Trophoblast cell (in vitro differentiated cells and primary cell): ENCODE measurements at regions not wholly inside any gene's neighbourhood (a gene's known extent, or its start where the extent isn't known, plus 50 kb on each side); places are given as distances from the start of the nearest gene placed in this dataset.

Source experiments
- DNase-seq, 2 donors: peaks; one replicate each; pipeline ENCODE4 v3.0.0-alpha.2; 2016
- H2AFZ ChIP-seq: 2 replicates; pipeline ENCODE4 v1.6.1; 2013; ENCODE audit warnings: low read length, moderate library complexity, mild to moderate bottlenecking; ENCODE audit not compliant: insufficient read depth, poor library complexity
- H2AK5ac ChIP-seq: 2 replicates; pipeline ENCODE4 v1.6.1; 2013; ENCODE audit warnings: mild to moderate bottlenecking, low read length
- H2BK120ac ChIP-seq: 2 replicates; pipeline ENCODE4 v1.6.1; 2013; ENCODE audit warnings: low read length, mild to moderate bottlenecking, moderate library complexity; ENCODE audit not compliant: insufficient read depth, poor library complexity
- H2BK12ac ChIP-seq: 2 replicates; pipeline ENCODE4 v1.6.1; 2013; ENCODE audit warnings: mild to moderate bottlenecking, low read length, moderate library complexity
- H2BK5ac ChIP-seq: 2 replicates; pipeline ENCODE4 v1.6.1; 2013; ENCODE audit warnings: low read length, low read depth, moderate library complexity, mild to moderate bottlenecking; ENCODE audit not compliant: poor library complexity
- H3K14ac ChIP-seq: 2 replicates; pipeline ENCODE4 v1.6.1; 2013; ENCODE audit warnings: mild to moderate bottlenecking, low read length
- H3K18ac ChIP-seq: 2 replicates; pipeline ENCODE4 v1.6.1; 2013; ENCODE audit warnings: mild to moderate bottlenecking, low read length
- H3K23ac ChIP-seq: 2 replicates; pipeline ENCODE4 v1.6.1; 2013; ENCODE audit warnings: low read length
- H3K27ac ChIP-seq: 2 replicates; pipeline ENCODE4 v1.5.1; 2013; ENCODE audit warnings: low read depth, mild to moderate bottlenecking, inconsistent platforms, low read length, moderate library complexity
- H3K27me3 ChIP-seq: 2 replicates; pipeline ENCODE4 v1.6.1; 2013; ENCODE audit warnings: inconsistent platforms, mild to moderate bottlenecking, low read length, moderate library complexity; ENCODE audit not compliant: insufficient read depth
- H3K36me3 ChIP-seq, 2 experiments: 1 replicate in 1 of 2; 2 replicates in 1 of 2; pipeline ENCODE4 v1.6.1; 2013; ENCODE audit warnings: low read length in 2 of 2, mild to moderate bottlenecking in 2 of 2, moderate library complexity in 1 of 2; ENCODE audit not compliant: insufficient read depth in 2 of 2, control insufficient read depth in 1 of 2
- H3K4ac ChIP-seq: 2 replicates; pipeline ENCODE4 v1.6.1; 2013; ENCODE audit warnings: low read depth, mild to moderate bottlenecking, low read length, moderate library complexity
- H3K4me1 ChIP-seq, 2 experiments: 1 replicate in 1 of 2; 2 replicates in 1 of 2; pipeline ENCODE4 v1.6.1; 2013; ENCODE audit warnings: low read length in 2 of 2, mild to moderate bottlenecking in 2 of 2, moderate library complexity in 1 of 2; ENCODE audit not compliant: insufficient read depth in 2 of 2, control insufficient read depth in 1 of 2
- H3K4me2 ChIP-seq: 2 replicates; pipeline ENCODE4 v1.6.1; 2013; ENCODE audit warnings: inconsistent platforms, mild to moderate bottlenecking, low read length, moderate library complexity
- H3K4me3 ChIP-seq: 2 replicates; pipeline ENCODE4 v1.5.1; 2013; ENCODE audit warnings: mild to moderate bottlenecking, low read depth, low read length, inconsistent platforms
- H3K79me1 ChIP-seq: one replicate; pipeline ENCODE4 v1.6.1; 2013; ENCODE audit warnings: low read length
- H3K79me2 ChIP-seq: 2 replicates; pipeline ENCODE4 v1.6.1; 2013; ENCODE audit warnings: low read length, mild to moderate bottlenecking; ENCODE audit not compliant: control insufficient read depth, insufficient read depth, poor library complexity
- H3K9ac ChIP-seq: 2 replicates; pipeline ENCODE4 v1.6.1; 2013; ENCODE audit warnings: mild to moderate bottlenecking, low read length
- H3K9me3 ChIP-seq: 2 replicates; pipeline ENCODE4 v1.6.1; 2013; ENCODE audit warnings: low read depth, mild to moderate bottlenecking, control low read depth, inconsistent platforms, low read length; ENCODE audit not compliant: insufficient read depth
- H4K12ac ChIP-seq: 2 replicates; pipeline ENCODE4 v1.6.1; 2013; ENCODE audit warnings: low read depth, mild to moderate bottlenecking, low read length, moderate library complexity
- H4K8ac ChIP-seq: 2 replicates; pipeline ENCODE4 v1.6.1; 2013; ENCODE audit warnings: low read depth, mild to moderate bottlenecking, low read length, moderate library complexity
- H4K91ac ChIP-seq: one replicate; pipeline ENCODE4 v1.6.1; 2013; ENCODE audit warnings: low read depth, mild to moderate bottlenecking, low read length, moderate library complexity
- WGBS: extraction: QIAGEN DNeasy Blood & Tissue Kit; methylation state at CpG from one replicate; pipeline ENCODE4 v1.1.7; 2013; ENCODE audit warnings: missing lambda C conversion rate; ENCODE audit not compliant: insufficient read length, insufficient coverage; ENCODE audit errors: extremely low coverage; 5-methylcytosine and 5-hydroxymethylcytosine counted together

GRCh38 chr6:23994013-23994412 is 132.0 kb upstream of the NRSN1 start:
- no peak overlapping the region for H3K4ac ChIP-seq
- H4K8ac ChIP-seq = no peak overlapping the region
- H4K91ac ChIP-seq = no peak overlapping the region
- no peaks in the 10 kb centered on the region for H3K36me3 ChIP-seq
- no CpG with 5 or more reads among the region's 1 CpG for WGBS
- H3K14ac ChIP-seq = no peak overlapping the region
- no peak overlapping the region for H2AK5ac ChIP-seq
- no peak overlapping the region for H2BK5ac ChIP-seq
- no peaks in the 10 kb centered on the region for H3K4me1 ChIP-seq
- no peaks in the 10 kb centered on the region for H3K79me1 ChIP-seq
- H3K18ac ChIP-seq = no peak overlapping the region
- no peaks in the 10 kb centered on the region for H3K27me3 ChIP-seq
- H2BK120ac ChIP-seq = no peak overlapping the region
- H2BK12ac ChIP-seq = no peak overlapping the region
- no peak overlapping the region for H4K12ac ChIP-seq
- H2AFZ ChIP-seq = no peak overlapping the region
- H3K9ac ChIP-seq = no peak overlapping the region
- DNase-seq = no peak
- no peak overlapping the region for H3K4me3 ChIP-seq
- H3K4me2 ChIP-seq = no peak overlapping the region
- H3K79me2 ChIP-seq = no peaks in the 10 kb centered on the region
- no peaks in the 10 kb centered on the region for H3K9me3 ChIP-seq
- no peak overlapping the region for H3K23ac ChIP-seq
- H3K27ac ChIP-seq = no peak overlapping the region

- H3K4ac ChIP-seq = no peak overlapping the region
- H3K23ac ChIP-seq = no peak overlapping the region
- no peak overlapping the region for H4K8ac ChIP-seq
- no peaks in the 10 kb centered on the region for H3K79me1 ChIP-seq
- no peak overlapping the region for H2BK120ac ChIP-seq
- no peak overlapping the region for H2BK12ac ChIP-seq
- no peak overlapping the region for H4K91ac ChIP-seq
- no peak overlapping the region for H3K18ac ChIP-seq
- H3K27me3 ChIP-seq = no peaks in the 10 kb centered on the region
- H4K12ac ChIP-seq = no peak overlapping the region
- no peaks in the 10 kb centered on the region for H3K9me3 ChIP-seq
- H2BK5ac ChIP-seq = no peak overlapping the region
- H3K4me1 ChIP-seq = no peaks in the 10 kb centered on the region
- H3K79me2 ChIP-seq = no peaks in the 10 kb centered on the region
- no CpG with 5 or more reads among the region's 3 CpGs for WGBS
- no peak overlapping the region for H3K4me3 ChIP-seq
- no peak overlapping the region for H3K27ac ChIP-seq
- no peak overlapping the region for H2AK5ac ChIP-seq
- no peaks in the 10 kb centered on the region for H3K36me3 ChIP-seq
- no peak overlapping the region for H3K9ac ChIP-seq
- H3K14ac ChIP-seq = no peak overlapping the region
- H3K4me2 ChIP-seq = no peak overlapping the region
- no peak for DNase-seq
- no peak overlapping the region for H2AFZ ChIP-seq
Measured at GRCh38 chr6:24004062-24004461, 122.0 kb upstream of the NRSN1 start.

GRCh38 chr6:24004659-24005058 is 121.4 kb upstream of the NRSN1 start:
- no peak overlapping the region for H2AK5ac ChIP-seq

GRCh38 chr6:24006254-24006653 is 119.8 kb upstream of the NRSN1 start:
- H3K27me3 ChIP-seq = no peaks in the 10 kb centered on the region
- H3K4me2 ChIP-seq = no peak overlapping the region
- no peak overlapping the region for H2BK5ac ChIP-seq
- H2BK120ac ChIP-seq = no peak overlapping the region
- H3K36me3 ChIP-seq = no peaks in the 10 kb centered on the region
- H2AFZ ChIP-seq = no peak overlapping the region
- no peak overlapping the region for H3K4ac ChIP-seq
- H3K79me2 ChIP-seq = no peaks in the 10 kb centered on the region
- no peak overlapping the region for H3K4me3 ChIP-seq
- no peak overlapping the region for H3K14ac ChIP-seq
- no peak overlapping the region for H4K12ac ChIP-seq
- H3K27ac ChIP-seq = no peak overlapping the region
- H3K9me3 ChIP-seq = no peaks in the 10 kb centered on the region
- H3K9ac ChIP-seq = no peak overlapping the region
- no peaks in the 10 kb centered on the region for H3K4me1 ChIP-seq
- H2BK12ac ChIP-seq = no peak overlapping the region
- no peak overlapping the region for H4K8ac ChIP-seq
- H4K91ac ChIP-seq = no peak overlapping the region
- H3K18ac ChIP-seq = no peak overlapping the region
- no peaks in the 10 kb centered on the region for H3K79me1 ChIP-seq
- DNase-seq = no peak
- no peak overlapping the region for H2AK5ac ChIP-seq
- H3K23ac ChIP-seq = no peak overlapping the region

More at GRCh38 chr6:24004659-24005058, 121.4 kb upstream of the NRSN1 start:
- Histone ChIP-seq H2BK5ac (no peak overlapping the region), H3K4me2 (no peak overlapping the region), H4K91ac (no peak overlapping the region), H3K4ac (no peak overlapping the region), H2BK12ac (no peak overlapping the region), H3K9ac (no peak overlapping the region), H3K36me3 (no peaks in the 10 kb centered on the region), H4K8ac (no peak overlapping the region), H3K9me3 (no peaks in the 10 kb centered on the region), H3K23ac (no peak overlapping the region), H2BK120ac (no peak overlapping the region), H3K4me3 (no peak overlapping the region), H3K79me1 (no peaks in the 10 kb centered on the region), H3K14ac (no peak overlapping the region), H3K18ac (no peak overlapping the region), H3K4me1 (no peaks in the 10 kb centered on the region), H3K79me2 (no peaks in the 10 kb centered on the region), H2AFZ (no peak overlapping the region), H3K27ac (no peak overlapping the region), H3K27me3 (no peaks in the 10 kb centered on the region), H4K12ac (no peak overlapping the region)
- no CpG with 5 or more reads among the region's 1 CpG for WGBS
- no peak for DNase-seq
